ENCODE measurements at regions not wholly inside any gene's neighbourhood (a gene's known extent, or its start where the extent isn't known, plus 50 kb on each side); places are given as distances from the start of the nearest gene placed in this dataset.
A peak's percentile ranks its signal among the peaks of the same experiment; 100 is the strongest.

DNA sequence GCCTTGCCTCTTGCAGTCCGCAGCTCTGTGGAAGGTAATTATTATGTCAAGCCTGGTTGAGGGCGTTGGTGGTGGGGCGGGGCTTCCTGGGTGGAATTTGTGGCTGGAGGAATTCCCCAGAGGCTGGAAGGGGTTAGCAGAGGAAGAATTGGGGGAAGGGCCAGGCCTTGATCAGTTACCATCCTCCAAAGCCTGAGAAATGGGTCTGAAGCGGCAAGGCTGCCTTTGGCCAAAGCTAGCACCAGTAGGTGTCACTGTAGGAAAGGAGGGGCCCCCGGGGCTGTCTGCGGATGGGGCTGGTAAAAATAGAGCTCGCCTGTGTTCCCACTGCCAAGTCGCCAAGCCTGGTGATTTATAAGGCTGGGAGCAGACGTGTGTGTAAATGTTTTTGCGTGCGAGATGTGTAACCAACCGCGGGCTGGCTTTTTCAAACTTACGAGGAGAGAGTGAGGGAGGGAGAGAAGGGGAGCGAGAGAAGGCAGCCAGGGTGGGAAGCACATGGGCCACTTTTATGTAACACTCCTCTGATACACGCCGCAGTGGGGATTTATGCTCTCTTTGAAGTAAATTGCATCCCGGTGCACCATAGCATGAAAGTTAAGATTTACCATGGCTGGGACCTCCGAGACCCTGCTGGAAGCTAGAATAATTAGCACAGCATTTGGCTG, 367.0 kb downstream of the BCOR start:
- CTCF ChIA-PET = interaction anchor here (0.6 to 1.6 kb wide), 11 partner anchors 10 to 179 kb away, joined by 3 to 8 read pairs (median 4); no protein-coding TSS in a partner anchor
- POLR2A ChIA-PET = interaction anchor here (0.6 kb wide), 2 partner anchors 295 to 367 kb away, joined by 3 to 4 read pairs; no protein-coding TSS in a partner anchor
- no peak for TF ChIP-seq ZNF335 (tag by site-specific recombination; conservative IDR thresholded peaks at IDR 0.05)
- TF ChIP-seq CTCF (tag by site-specific recombination; IDR thresholded peaks at IDR 0.05) = peak; percentile 70
- TF ChIP-seq FEZF1 (tag by site-specific recombination; IDR thresholded peaks at IDR 0.05) = peak; percentile 39; the same call in 1 of the 2 replicates
- peak; percentile 90; the same call in 1 of the 2 replicates for TF ChIP-seq MZF1 (tag by site-specific recombination; IDR thresholded peaks at IDR 0.05; ENCODE audit: borderline replicate concordance)
- no peak for TF ChIP-seq MYNN (tag by site-specific recombination; IDR thresholded peaks at IDR 0.05; ENCODE audit: borderline replicate concordance)
- no peak for TF ChIP-seq ZNF560 (tag by site-specific recombination; IDR thresholded peaks at IDR 0.05; ENCODE audit: borderline replicate concordance)
- no peak for TF ChIP-seq ZBTB49 (tag by site-specific recombination; IDR thresholded peaks at IDR 0.05; ENCODE audit: low read depth)
- TF ChIP-seq PRDM1 (tag by site-specific recombination; IDR thresholded peaks at IDR 0.05) = no peak
- no peak for TF ChIP-seq OSR2 (tag by site-specific recombination; IDR thresholded peaks at IDR 0.05)
- no peak for TF ChIP-seq ZNF121 (tag by site-specific recombination; IDR thresholded peaks at IDR 0.05)
- TF ChIP-seq KLF9 (tag by site-specific recombination; IDR thresholded peaks at IDR 0.05; ENCODE audit: low read depth) = no peak
- no peak for TF ChIP-seq ZNF610 (tag by site-specific recombination; IDR thresholded peaks at IDR 0.05; ENCODE audit: borderline replicate concordance)
- no peak for TF ChIP-seq ZNF19 (tag by site-specific recombination; IDR thresholded peaks at IDR 0.05; ENCODE audit: low read depth)
- TF ChIP-seq SP7 (tag by site-specific recombination; IDR thresholded peaks at IDR 0.05) = peak; percentile 10
- no peak for TF ChIP-seq ZBTB26 (tag by site-specific recombination; optimal IDR thresholded peaks at IDR 0.05)
- TF ChIP-seq, protein P1, sequence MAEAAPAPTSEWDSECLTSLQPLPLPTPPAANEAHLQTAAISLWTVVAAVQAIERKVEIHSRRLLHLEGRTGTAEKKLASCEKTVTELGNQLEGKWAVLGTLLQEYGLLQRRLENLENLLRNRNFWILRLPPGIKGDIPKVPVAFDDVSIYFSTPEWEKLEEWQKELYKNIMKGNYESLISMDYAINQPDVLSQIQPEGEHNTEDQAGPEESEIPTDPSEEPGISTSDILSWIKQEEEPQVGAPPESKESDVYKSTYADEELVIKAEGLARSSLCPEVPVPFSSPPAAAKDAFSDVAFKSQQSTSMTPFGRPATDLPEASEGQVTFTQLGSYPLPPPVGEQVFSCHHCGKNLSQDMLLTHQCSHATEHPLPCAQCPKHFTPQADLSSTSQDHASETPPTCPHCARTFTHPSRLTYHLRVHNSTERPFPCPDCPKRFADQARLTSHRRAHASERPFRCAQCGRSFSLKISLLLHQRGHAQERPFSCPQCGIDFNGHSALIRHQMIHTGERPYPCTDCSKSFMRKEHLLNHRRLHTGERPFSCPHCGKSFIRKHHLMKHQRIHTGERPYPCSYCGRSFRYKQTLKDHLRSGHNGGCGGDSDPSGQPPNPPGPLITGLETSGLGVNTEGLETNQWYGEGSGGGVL (tag by site-specific recombination; IDR thresholded peaks at IDR 0.05) = peak; percentile 40; the same call in 1 of the 2 replicates
- TF ChIP-seq KLF1 (tag by site-specific recombination; IDR thresholded peaks at IDR 0.05) = peak; percentile 14; the same call in 1 of the 2 replicates
- TF ChIP-seq, protein P2, sequence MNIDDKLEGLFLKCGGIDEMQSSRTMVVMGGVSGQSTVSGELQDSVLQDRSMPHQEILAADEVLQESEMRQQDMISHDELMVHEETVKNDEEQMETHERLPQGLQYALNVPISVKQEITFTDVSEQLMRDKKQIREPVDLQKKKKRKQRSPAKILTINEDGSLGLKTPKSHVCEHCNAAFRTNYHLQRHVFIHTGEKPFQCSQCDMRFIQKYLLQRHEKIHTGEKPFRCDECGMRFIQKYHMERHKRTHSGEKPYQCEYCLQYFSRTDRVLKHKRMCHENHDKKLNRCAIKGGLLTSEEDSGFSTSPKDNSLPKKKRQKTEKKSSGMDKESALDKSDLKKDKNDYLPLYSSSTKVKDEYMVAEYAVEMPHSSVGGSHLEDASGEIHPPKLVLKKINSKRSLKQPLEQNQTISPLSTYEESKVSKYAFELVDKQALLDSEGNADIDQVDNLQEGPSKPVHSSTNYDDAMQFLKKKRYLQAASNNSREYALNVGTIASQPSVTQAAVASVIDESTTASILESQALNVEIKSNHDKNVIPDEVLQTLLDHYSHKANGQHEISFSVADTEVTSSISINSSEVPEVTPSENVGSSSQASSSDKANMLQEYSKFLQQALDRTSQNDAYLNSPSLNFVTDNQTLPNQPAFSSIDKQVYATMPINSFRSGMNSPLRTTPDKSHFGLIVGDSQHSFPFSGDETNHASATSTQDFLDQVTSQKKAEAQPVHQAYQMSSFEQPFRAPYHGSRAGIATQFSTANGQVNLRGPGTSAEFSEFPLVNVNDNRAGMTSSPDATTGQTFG (tag by site-specific recombination; IDR thresholded peaks at IDR 0.05; ENCODE audit: borderline replicate concordance) = no peak
- 0 out of 2 replicates have a peak, but pooled peaks have one; percentile 37 for TF ChIP-seq ZNF324 (tag by site-specific recombination; IDR thresholded peaks at IDR 0.05)
- no peak for TF ChIP-seq ZSCAN18 (tag by site-specific recombination; IDR thresholded peaks at IDR 0.05)
- TF ChIP-seq, protein P3, sequence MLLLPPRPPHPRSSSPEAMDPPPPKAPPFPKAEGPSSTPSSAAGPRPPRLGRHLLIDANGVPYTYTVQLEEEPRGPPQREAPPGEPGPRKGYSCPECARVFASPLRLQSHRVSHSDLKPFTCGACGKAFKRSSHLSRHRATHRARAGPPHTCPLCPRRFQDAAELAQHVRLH (tag by site-specific recombination; IDR thresholded peaks at IDR 0.05) = no peak
- no peak for TF ChIP-seq ZNF776 (tag by site-specific recombination; IDR thresholded peaks at IDR 0.05; ENCODE audit: borderline replicate concordance)
- TF ChIP-seq, protein P4, sequence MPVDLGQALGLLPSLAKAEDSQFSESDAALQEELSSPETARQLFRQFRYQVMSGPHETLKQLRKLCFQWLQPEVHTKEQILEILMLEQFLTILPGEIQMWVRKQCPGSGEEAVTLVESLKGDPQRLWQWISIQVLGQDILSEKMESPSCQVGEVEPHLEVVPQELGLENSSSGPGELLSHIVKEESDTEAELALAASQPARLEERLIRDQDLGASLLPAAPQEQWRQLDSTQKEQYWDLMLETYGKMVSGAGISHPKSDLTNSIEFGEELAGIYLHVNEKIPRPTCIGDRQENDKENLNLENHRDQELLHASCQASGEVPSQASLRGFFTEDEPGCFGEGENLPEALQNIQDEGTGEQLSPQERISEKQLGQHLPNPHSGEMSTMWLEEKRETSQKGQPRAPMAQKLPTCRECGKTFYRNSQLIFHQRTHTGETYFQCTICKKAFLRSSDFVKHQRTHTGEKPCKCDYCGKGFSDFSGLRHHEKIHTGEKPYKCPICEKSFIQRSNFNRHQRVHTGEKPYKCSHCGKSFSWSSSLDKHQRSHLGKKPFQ (tag by site-specific recombination; IDR thresholded peaks at IDR 0.05) = peak; percentile 80; the same call in 1 of the 2 replicates

More for the DNA sequence above, 367.0 kb downstream of the BCOR start:
- peaks cover 4% of the 10 kb centered on the region; the same call in 1 of the 2 replicates for H3K4me1 ChIP-seq (ENCODE audit: control insufficient read depth, insufficient read depth, low read length)
- H3K36me3 ChIP-seq (ENCODE audit: control insufficient read depth in 2 of 2, insufficient read depth in 1 of 2, low read length in 2 of 2) = no peaks in the 10 kb centered on the region
- no peaks in the 10 kb centered on the region for H3K9me3 ChIP-seq (ENCODE audit: control insufficient read depth, insufficient read depth, low read depth, low read length)
- H3K4me3 ChIP-seq (ENCODE audit: low read depth, low read length) = no peak overlapping the region
- H3K27ac ChIP-seq (ENCODE audit: extremely low read depth, low read depth, low read length) = peak overlapping the region; percentile 62; the same call in 1 of the 2 replicates

Data from HEK293 (cell line).